ENCODE measurements at regions not wholly inside any gene's neighbourhood (a gene's known extent, or its start where the extent isn't known, plus 50 kb on each side); places are given as distances from the start of the nearest gene placed in this dataset.

- DNase-seq, result no peak
Measured at GRCh38 chr15:39131609-39132008, 449.3 kb upstream of the THBS1 start.

DNA sequence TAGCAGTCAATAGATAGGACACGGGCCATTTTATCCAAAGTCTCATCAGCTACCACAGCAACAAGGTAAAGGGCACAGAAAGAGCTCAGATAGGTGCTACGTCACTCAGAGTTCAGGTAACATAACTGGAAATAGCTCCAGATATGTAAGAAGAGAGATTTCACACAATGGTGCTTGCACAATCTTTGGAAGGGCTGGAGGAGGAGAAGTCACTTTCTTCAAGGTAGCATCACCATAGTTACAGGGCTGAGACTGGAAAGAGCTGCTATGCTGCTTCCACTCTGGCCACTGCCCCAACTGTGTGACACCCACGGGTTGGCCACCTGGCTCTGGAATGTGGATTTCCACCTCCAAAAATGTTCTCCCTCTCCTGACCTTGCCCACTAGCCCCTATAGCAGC lies 448.8 kb upstream of the THBS1 start:
- DNase-seq, result no peak

- DNase-seq, result no peak
Measured at GRCh38 chr15:39132954-39133600, 447.8 kb upstream of the THBS1 start.

- DNase-seq, result no peak
Measured at GRCh38 chr15:39134282-39134681, 446.6 kb upstream of the THBS1 start.

GRCh38 chr15:39135989-39136388 lies 444.9 kb upstream of the THBS1 start:
- DNase-seq, result no peak

DNA sequence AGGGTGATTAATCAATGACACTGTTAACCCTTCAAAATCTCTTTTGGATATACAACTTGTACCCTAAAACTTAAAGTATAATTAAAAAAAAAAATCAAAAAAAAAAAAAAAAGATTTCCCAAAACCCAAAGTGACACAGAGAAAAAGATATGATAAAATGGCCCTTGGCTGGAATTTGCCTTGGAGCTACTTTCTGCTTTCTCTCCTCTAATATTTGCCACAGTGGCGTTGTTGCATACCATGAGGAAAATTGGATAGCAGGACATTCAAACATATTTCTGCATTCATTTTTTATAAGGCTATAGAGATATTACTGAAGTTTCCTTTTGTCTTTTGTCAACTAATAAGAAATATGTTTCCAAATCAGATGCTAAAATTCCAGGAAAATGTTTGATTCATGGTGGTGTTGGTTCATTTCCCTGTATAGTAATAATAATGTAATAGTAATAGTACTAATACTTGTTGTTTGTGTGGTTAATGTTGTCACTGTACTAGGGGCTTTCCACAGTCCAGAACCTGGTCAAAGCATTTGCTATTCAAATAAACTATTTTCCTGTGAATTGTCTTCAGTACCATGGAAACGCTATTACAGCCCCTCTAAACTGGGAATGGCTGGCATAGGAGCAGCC lies 441.3 kb upstream of the THBS1 start:
- no peak for DNase-seq

GRCh38 chr15:39140060-39140604 lies 440.7 kb upstream of the THBS1 start:
- DNase-seq, result no peak

DNA sequence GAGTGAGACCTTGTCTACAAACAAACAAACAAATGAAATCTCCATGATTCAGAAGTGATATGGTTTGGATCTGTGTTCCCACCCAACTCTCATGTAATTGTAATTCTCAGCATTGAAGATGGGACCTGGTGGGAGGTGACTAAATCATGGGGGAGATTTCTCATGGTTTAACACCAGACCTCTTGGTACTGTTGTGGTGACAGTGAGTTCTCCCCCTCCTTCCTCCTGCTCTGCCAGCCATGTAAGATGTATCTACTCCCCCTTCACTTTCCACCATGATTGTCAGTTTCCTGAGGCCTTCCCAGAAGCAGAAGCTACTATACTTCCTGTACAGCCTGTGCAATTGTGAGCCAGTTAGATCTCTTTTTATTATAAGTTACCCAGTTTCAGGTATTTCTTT lies 438.4 kb upstream of the THBS1 start:
- no peak for DNase-seq

DNA sequence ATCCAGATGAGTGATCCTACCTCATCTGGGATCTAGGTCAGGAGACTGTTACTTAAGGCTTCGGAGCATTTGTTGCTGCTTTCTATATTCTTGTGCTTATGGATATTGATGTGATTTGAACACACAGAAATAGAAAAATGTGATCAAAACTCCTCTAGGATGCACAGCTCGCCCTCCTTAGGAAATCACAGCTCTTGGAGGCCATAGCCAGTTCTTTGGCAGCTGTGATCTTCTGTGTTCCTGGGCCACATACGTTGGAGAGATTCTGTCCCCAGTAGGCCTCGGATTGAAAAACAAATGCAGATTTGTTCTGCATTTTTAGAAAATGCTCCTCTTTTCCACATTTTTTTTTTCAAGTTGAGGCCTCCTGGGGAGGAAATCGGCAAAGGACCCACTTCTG lies 437.4 kb upstream of the THBS1 start:
- no peak for DNase-seq

DNA sequence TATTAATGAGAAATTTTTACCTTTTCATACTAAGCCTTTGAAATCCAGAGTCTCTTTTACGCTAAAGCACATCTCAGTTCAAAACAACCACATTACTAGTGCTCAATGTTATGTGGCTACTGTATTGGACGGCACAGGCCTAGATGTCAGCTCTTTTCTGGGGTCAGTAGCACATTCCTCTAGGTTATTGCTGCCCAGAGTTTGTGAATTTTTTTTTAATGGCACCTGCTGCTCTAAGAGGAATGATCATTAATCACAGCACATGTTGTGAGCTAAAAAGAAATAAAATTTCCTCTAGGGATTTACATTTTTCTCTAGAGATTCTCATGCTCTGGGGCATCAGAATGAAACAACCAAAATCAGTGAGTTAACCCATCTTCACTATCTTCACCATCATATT lies 436.8 kb upstream of the THBS1 start:
- DNase-seq, result no peak

- no peak for DNase-seq
Measured at GRCh38 chr15:39144613-39145499, 436.0 kb upstream of the THBS1 start.

DNA sequence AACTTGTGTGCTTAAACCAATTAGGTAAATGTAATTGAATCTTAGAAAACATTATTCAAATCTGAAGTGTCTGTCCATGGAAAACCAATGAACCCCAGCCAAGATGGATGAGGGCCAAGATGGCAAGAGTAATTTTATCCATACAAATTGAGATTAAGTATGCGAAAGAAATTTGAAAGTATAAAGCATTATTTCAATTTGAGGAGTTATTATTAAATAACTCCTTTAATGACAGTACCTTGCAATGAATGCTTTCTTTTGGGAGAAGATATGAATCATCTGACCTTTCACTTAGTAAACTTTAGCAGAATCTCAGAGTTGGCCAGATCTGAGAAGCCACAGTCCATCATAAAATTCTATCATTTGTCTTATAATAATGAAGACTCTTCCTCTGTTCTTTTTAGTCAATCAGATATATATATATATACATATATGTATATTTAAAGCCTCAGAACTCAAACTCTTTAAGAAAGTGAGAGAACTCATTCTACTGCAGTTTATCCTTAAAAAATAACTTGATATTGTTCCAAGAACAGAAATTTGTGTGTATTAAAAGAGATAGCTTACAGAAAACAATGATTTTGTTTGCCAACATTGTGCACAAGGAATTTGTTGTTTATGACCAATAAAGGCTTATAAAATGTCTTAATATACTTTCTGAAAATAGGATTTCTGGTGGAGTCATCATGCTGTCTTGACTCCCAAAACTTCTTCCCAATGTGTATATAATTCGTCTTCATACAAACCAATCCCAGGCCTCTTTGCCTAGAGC lies 434.8 kb upstream of the THBS1 start:
- DNase-seq, result no peak

- no peak for DNase-seq
Measured at GRCh38 chr15:39149636-39150150, 431.2 kb upstream of the THBS1 start.

GRCh38 chr15:39151545-39151944 lies 429.3 kb upstream of the THBS1 start:
- no peak for DNase-seq

DNA sequence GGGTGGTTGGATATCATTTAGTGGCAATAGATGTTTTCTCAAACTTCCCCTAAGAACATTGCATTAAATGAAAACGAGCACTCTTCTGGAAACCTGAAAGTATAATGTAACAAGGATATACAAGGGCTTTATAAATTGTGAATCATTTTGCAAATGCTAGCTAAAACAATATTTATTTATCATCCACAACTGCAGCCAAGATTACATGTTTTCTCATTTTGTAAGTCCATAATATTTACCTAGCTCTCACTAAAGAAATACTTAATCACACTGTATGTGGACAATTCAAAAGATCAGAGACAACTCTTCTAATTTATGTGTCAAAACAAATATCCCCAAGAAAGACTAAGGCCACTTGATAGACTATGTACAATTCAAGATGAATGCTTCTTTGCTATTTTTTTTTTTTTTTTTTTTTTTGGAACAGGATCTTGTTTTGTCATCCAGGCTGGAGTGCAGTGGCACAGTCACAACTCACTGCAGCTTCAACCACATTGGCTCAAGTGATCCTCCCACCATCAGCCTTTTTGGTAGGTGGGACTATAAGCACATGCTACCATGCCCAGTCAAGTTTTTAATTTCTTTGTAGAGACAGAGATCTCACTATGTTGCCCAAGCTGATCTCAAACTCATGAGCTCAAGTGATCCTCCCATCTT lies 427.7 kb upstream of the THBS1 start:
- no peak for DNase-seq

DNA sequence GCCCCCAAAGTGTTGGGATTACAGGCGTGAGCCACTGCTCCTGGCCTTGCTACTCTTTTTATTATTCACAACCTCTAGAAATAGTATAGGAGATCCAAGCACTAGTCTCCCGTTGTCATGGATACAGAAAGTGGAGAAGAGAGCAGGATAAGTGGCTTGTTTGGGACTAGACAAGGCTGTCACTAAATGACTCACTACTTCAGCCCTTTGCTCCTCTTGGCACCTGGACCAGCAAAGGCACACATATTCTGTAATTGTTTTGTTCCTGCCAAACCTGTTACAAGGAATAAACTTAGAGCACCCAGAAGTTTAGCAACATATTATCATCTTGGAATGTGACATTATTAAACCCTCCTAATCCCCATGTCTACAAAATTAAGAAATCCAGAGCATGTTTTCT lies 427.2 kb upstream of the THBS1 start:
- DNase-seq, result no peak

DNA sequence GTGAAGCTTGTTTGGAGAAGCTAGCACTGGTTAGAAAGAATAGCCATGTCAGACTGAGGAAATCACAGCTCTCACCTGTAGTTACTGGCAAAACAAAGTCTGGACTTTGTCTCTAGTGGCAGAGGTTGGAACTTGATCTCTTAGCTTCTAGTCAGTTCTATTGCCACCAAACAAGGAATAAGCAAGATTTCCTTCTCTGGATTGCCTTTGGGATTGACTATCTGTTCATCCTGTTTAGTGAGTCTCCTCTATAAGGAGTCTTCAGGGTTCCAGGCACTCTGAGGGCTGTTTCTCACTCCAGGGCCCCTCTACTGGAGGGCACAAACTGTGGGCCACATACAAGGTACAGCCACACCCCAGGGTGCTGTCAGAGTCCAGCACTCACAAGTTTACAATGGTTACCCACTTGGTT lies 426.6 kb upstream of the THBS1 start:
- no peak for DNase-seq

DNA sequence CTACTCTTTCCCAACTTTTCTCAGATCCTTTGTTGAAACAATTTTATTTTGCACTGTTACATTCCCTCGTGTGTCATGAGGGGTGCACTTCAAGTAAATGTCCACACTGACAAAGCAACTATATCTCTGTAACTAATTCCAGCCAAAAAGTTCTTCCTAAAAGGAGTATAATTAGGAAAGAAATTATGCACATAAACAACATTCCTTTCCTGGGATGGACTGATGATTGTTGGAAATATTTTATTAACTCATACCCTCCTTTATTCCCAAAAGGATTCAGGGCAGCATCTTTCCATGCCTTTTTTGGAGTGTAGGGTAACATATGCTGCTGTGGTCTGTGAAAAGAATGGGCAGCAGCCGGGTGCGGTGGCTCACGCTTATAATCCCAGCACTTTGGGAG lies 426.1 kb upstream of the THBS1 start:
- no peak for DNase-seq

DNA sequence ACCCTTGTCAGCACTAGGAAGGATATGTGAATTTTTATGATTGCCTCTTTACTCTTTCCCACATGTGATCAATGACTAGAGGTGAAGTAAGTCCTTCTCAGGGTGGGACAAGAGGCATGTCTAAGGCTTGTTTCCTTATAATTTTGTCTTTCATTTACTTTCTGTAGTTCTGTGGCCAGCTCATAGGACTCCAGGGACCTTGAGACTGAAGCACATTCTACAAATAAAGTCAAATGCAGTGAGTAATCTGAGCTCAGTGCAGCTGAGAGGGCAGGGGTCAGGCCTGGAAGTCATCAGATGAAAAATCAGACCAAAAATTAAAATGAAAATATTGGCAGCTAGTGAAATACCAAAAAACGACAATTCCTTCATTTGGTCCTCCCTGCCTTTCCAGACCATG lies 424.7 kb upstream of the THBS1 start:
- DNase-seq, result no peak

DNA sequence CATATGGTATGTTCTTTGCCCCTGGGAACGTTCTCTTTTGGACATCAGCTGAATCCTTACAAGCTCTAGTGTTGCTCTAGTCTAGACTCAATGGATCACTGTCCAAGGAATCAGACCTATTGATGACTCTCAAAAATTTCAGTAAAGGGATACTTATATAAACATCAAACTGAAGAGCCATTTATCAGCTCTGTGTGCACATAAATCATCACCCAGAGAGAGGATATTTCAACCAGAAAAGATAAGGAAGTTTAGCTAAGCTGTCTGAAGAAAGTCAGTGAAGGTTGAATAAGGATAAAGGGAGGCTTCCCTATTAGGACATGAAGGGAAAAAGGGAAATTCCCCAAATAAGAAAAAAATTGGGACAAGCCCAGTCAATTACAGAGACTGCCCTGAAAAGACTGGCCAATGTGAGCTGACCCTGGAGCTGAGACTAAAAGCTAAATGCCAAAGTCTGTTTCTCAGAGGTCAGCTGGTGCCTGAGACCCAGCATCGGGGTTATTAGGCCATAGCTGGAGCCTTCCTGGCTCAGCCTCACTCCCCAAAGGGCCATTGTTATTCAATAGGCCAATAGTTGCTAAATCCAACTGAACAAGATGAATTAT lies 424.1 kb upstream of the THBS1 start:
- no peak for DNase-seq

DNA sequence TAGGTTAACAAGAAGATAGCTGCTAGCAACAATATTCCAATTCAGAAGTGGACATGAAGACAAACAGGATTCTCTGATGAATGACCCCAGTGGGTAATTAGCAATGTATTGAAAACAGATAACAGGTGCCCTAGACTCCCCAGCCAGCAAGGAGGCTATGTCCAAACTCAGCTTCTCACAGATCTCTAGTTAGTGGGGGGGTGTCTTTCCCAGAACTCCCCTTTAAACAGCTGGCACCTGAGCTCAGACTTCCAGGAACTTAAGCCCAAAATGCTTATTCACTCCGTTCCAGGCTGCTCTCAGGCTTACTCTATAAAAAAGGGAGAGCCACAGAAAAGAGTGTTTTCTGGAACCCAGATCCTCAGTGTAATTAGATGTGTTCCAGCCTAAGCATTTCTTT lies 423.0 kb upstream of the THBS1 start:
- DNase-seq, result no peak

DNA sequence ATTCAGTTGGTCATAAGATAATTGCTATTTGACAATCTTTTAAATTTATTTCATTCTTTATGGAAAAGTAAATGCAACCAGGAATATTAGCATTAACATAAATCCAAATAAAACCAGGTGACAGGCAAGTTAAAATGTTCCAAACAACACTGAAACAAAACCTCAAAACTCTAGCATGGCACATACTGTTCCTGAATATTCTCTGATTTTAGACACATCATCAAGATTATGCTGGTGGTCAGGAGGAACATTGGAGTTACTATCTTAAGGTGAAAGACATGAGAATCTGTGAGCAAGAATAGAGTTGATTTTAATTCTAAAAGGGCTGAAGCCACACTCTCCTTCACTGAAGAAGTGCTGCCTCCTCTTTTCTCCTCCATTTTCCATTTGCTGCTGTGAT lies 421.0 kb upstream of the THBS1 start:
- no peak for DNase-seq
